HG03095 (cell line): ENCODE measurements at regions not wholly inside any gene's neighbourhood (a gene's known extent, or its start where the extent isn't known, plus 50 kb on each side); places are given as distances from the start of the nearest gene placed in this dataset.

Experiments
- ATAC-seq: cut with Tn5 transposase; IDR thresholded peaks from one replicate; pipeline ENCODE4 v1.9.1; 2021; ENCODE audit warnings: moderate library complexity; ENCODE audit not compliant: unreplicated experiment

DNA sequence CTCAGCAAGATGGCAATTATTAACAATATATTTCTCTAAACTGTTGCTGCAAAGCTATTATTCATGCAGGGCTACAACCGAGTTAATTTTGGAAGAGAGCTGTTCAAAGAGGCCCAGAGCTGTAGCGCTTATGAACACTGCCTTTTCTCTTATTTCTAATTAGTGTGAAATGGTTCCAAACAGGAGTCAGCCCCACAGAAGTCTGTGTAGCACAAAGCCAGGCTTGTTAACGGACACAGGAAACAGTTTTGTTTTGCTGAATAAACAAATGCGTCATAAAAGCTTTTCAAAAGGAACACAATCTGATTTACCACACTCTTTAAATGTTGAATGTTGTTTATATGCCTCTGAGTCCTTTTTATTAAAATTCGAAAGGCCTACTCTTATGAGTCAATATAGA is 396.5 kb downstream of the ANXA1 start:
- no peak for ATAC-seq

- no peak for ATAC-seq
Measured at GRCh38 chr9:73549991-73550390, 398.3 kb downstream of the ANXA1 start.

DNA sequence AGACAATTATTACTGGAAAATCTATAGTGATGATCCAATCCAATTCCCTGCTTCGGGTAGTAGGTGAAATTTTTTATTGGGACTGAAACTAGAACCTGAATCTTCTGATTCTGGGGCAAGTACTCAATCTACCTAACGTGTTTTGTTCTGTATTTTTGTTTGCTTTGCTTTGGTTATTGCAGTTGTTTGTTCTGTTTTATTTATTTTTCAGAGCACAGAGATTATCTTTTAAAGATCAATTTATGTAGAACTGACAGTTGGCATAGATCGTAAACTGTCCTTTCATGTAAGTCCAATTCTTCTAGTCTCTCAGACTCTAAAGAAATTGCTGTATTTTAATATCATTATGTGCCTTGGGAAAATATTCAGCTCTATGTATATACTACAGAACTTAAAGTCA is 401.6 kb downstream of the ANXA1 start:
- no peak for ATAC-seq

DNA sequence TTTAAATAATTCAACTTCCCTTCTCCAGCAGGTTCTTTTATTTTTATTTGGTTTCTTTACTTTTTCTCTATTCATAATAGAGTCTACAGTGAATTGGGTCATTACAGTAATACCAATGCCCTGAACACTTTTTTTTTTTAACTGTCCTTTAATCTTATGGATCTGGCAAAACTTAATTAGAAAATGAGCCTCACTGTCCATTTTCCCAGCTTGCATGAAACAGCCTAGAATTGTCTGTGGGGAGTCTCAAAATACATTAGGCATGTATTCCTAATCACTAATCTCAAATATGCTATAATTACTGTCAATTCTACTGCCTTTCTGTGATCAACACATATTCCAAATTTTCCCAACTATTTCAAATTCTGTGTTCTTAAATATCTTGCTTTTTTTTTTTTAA is 406.8 kb downstream of the ANXA1 start:
- no peak for ATAC-seq

- ATAC-seq, result no peak
Measured at GRCh38 chr9:73565026-73565425, 413.4 kb downstream of the ANXA1 start.

GRCh38 chr9:73565833-73566465 is 414.3 kb downstream of the ANXA1 start:
- no peak for ATAC-seq

DNA sequence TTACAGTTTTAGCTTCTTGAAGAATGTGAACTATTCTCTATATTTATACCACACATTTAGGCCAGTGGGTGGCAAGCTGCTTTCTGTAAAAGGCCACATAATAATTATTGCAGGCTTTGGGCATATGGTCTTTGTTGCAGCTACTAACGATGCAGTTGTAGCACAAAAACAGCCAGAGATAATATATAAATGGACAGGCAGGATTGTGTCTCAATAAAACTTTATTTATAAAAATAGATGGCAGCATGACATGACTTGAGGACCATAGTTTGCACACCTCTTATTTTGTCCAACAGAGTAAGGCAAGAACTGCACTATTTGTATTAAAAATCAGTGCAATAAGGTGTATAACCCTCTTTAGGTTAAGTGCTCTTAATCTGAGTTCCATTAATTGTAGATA is 415.0 kb downstream of the ANXA1 start:
- no peak for ATAC-seq

DNA sequence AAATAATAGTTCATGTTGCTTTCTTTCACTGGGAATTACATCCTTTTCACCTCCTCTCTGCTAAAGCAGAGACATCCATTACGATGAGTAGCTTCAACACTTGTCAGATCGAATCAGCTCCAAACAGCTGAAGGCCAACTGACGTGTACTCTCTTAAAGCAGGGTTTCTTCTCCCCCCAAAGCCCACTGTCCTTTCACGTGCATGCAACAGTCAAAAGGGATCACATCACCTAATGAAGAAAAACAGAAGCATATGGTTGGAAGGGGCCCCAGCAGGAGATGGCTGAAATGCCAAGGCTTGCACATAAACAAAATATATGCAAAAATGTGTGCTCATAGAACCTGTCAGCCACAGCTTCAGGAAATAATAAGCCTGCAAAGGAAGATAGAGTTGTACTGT is 421.6 kb downstream of the ANXA1 start:
- ATAC-seq, result no peak

DNA sequence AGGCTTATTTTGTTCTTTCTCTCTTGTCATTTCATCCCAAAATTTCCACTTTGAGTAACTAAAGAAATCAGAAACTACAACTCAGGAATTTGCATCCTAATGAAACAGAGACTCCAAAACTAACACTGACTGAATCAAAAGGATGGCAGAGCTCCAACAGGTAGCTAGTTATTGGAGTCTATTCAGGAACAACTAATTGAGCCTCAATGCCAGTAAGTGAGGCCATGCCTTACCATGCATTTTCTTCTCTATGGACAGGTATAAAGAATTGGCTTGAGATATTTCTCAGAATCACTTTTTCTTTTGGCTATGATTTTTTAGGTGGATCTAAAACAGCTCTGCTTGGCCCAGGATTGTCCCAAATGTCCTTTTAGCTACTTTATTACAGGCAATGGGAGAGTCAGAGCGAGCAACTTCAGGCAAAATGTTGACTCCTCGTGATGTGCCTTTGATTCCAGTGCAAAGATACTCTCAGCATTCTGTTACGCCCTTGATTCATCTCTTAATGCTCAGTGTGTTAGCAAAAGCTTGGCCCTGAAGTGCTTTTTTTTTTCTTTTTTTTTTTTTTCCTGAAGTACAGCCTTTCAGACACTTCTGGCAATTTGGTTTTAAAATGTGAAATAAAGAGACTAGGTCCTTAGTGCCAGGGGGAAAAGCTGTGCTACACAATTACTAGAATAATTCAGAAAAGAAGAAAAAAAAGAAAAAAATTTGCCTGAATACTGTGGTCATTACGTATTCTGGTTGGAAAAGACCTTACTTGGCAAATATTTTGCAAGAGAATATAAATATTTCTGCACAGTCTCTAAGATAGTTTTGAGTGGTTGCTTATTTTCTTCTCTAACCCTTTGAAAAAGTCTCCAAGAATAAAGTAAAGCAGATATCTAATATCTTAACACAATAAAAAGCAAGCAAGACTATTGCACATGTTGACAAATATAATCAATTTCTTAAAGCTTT is 423.7 kb downstream of the ANXA1 start:
- no peak for ATAC-seq

DNA sequence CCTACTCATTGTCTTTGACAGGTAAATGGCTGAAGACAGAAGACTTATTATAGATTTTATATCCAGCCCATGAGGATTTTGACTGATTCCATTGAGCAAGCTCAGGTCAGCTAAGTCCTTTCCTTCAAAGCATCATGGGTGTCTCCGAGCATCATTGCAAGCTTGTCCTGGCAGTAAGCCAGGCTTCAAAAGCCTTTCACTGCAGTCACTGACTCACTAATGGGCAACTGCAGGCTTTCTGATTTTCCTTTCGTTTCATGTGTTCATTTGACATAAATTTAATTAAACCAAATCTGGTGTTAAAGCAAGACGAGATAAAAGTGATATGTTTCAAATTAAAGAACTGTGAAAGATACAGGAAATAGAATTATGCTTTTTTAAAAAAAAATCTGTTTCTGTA is 426.2 kb downstream of the ANXA1 start:
- ATAC-seq, result no peak

DNA sequence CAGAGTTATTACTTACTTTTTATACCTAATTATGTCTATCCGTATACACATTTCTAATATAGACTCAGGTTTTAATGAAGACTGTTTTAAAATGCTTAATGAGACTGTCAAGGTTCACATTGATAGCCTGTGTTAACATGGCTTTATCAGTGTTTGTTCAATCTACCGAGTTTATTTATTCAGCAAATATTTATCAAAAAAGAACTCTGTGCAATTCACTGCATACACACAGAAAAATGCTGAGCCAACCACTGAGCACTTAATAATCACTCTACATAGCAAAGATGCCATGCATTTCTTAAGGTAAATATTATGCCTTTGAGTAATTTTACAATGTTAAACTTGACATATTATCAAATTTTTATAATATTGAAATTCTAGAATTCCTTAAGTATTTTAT is 428.2 kb downstream of the ANXA1 start:
- no peak for ATAC-seq

DNA sequence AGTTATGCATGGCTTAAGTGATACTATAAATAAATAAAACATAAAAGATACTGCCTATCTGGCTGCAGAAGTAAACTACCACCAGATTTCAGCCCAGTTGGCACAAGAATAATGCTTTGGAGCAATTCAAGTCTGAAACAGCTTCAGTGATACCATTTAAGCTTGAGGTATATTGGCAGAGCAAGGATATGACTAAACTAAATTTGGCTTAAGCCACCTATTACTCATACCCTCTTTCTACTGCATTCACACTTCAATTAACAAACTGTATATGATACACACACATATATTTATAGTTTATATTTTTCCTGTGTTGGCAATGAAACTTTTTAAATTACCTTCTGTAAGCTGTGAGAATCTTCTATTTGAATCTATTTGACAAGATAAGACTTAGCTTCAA is 431.9 kb downstream of the ANXA1 start:
- ATAC-seq, result no peak

DNA sequence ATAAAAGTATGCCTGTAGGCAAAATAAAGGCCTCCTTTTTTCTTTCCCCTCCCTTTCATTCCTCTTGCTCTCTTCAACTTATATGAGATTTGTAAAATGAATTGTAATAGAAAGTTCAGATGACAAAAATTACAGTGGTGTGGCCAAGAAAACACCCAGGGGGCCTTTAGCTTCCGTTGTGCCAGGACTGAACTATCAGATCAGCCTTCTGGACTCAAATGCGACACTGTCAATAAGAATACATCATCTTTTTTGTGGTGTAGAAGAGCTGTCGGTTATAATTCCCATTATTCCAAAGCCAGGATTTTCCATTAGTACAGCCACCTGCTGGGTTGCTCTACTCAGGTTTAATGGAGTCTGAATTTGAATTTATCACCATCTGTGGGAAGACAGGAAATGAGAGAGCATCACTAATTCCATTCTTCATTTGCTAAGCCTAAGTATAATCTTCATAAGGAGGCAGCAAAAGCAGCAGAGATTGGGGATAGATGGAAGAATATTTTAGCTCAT is 443.4 kb downstream of the ANXA1 start:
- ATAC-seq, result no peak

GRCh38 chr9:73596321-73596720 is 444.7 kb downstream of the ANXA1 start:
- no peak for ATAC-seq

DNA sequence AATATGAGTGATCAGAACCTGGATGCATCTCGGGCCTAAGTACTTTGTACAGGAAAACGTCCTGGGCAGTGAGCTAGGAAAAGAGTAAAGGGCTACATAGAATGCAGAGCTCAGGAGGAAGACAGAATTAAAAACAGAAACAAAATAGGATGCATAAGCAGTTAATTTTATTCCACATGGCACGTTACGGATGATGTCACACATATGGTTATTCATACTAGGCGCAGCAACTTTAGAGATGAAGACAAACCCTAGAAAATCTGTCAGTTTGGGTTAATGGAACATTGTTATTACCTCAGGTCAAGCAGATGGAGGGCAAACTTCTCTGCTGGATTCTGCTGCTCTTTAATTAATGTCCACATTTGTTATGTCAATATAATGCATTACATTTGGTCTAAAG is 445.4 kb downstream of the ANXA1 start:
- ATAC-seq, result no peak

DNA sequence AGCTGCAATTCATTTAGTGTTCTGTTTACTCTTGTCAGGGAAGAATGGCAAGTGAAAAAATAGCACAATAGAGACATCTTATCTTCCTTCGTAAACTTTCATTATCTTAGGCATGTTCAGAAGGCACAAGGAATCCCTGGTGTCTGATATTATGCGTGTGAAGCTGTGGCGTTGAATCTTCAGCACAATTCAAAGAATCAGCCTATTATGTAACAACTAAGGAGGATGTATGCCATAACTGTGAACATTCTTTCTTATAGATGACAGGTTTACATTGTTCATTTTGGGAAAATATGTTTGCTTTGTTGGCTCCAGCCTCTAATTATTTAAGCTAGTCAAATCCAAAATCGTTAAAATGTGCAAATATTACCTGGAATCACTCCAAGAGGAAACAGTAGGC is 446.1 kb downstream of the ANXA1 start:
- no peak for ATAC-seq

DNA sequence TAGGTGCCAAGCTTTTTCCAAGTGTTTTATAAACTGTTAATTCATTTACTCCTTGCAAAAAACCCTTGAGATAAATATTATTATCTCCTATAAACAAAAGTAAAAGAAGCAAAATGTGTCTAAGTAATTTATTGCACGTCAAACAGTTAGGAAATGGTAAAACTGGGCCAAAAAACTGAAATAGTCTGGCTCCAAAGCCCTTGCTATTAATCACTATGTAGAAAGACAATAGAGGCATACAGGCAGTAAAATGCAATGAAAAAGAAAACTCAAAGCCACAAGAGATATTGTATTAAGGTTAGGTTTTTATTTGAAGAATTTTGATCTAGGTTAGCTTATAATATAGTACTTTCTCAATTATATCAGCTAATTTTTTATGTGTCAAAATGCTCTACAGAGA is 457.7 kb downstream of the ANXA1 start:
- no peak for ATAC-seq

DNA sequence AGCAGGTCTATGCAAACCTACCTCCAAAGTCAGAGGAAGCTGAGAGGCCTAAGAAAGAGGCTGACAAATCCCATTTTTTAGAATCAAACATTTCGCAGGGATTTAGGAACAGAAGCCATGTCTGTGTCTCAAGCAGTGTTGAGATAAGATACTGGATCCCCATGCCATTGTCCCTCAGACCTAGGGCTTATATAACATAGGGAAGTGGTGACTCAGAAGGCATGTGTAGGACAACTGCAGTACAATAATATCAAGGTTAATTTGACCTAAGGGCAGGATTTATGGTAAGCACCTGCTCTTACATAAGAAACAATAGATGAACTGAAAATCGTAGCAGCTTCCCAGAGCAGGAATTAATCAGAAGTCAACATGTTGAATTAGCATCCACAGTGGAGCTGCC is 459.4 kb downstream of the ANXA1 start:
- no peak for ATAC-seq

DNA sequence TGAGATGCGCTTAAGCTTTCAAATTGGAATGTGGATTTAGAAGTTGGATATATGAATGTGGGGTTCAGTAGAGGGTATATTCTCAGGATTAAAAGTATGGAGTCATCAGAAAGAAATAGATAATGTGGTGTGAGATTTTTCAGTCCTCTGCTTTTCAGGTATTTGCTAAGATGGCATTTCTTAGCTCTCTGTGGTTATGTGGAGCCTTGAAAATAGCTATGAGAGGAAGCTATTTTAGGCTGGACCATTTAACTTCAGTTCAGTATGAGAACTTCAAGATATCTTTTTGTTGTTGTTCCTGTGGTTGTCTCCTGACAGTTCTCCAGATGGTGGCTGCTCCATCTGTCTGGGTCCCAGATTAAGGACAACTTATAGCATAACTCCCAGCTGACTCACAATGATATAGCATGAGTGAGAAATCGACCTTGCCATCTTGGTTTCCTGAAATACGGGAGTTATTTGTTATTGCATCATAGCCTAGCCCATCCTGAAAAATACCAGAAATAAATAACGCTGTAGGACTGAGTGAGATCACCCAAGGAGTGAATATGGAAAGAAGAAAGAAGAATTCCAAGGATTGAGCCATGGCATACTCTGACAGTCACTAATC is 461.5 kb downstream of the ANXA1 start:
- no peak for ATAC-seq

GRCh38 chr9:73615557-73615956 is 463.9 kb downstream of the ANXA1 start:
- no peak for ATAC-seq

- no peak for ATAC-seq
Measured at GRCh38 chr9:73617586-73617985, 465.9 kb downstream of the ANXA1 start.

DNA sequence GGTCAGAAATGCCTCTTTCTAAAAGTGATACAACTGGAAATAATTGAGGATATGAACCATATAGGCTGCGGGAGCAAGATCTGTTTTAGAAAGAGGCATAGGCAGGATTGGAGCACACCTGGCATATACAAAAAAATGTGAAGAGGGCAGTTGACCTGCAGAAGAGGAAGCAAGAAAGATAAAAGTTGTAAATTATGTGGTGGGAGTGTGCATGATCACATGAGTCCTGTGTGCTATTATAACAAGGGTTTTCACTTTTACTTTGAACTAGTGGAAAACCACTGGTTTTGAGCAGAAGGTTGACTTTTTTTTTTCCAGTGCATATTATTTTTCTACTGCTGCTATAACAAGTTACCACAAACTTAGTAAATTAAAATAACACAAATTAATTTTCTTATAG is 489.3 kb downstream of the ANXA1 start:
- peak; percentile 61 for ATAC-seq
